ENCODE measurements at regions not wholly inside any gene's neighbourhood (a gene's known extent, or its start where the extent isn't known, plus 50 kb on each side); places are given as distances from the start of the nearest gene placed in this dataset.

DNA sequence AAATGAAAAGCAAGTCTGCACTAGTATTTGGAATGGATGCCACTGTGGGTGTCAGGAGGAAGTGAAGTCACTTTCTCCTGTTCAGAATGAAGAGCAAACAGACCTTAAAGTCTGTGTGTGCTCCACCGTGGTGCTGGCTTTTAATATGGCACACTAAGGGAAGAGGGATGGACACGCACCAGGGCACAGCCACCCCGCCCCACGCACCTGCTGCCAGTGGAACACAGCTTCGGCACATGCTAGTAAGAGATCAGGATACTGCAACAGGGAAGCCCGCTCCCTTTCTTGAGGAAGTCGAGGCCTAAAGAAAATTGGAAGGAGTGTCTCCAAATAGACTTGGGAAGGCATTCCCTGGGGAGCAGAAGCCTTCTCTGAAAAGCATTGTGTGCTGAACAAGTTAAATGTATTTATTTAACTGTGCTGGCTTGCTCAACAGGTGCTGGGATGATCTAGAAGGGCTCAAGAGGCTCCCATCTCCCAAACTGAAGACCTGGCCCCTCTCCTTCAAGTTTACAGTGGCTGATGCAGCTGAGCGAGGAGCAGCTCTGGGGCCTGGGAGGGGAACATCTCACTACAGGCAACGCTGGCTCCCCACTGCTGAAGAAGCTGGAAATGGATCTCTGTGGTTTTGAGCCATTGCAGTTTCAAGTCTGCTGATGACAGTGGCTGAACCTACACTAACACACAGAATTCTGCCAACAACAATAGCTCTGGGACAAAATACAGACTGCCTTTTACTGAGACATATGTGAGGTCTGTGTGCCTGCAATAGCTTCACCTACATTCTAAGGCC lies 504.6 kb upstream of the B3GAT1 start:
- WGBS, 2 donors: 60 to 71% methylated on average over 9 of the region's 9 CpGs
- TF ChIP-seq EP300 (IDR thresholded peaks at IDR 0.05) (no peak), POLR2AphosphoS5 (IDR thresholded peaks at IDR 0.05) (no peak), POLR2A (IDR thresholded peaks at IDR 0.05) (no peak)
- TF ChIP-seq, protein P1, sequence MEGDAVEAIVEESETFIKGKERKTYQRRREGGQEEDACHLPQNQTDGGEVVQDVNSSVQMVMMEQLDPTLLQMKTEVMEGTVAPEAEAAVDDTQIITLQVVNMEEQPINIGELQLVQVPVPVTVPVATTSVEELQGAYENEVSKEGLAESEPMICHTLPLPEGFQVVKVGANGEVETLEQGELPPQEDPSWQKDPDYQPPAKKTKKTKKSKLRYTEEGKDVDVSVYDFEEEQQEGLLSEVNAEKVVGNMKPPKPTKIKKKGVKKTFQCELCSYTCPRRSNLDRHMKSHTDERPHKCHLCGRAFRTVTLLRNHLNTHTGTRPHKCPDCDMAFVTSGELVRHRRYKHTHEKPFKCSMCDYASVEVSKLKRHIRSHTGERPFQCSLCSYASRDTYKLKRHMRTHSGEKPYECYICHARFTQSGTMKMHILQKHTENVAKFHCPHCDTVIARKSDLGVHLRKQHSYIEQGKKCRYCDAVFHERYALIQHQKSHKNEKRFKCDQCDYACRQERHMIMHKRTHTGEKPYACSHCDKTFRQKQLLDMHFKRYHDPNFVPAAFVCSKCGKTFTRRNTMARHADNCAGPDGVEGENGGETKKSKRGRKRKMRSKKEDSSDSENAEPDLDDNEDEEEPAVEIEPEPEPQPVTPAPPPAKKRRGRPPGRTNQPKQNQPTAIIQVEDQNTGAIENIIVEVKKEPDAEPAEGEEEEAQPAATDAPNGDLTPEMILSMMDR (IDR thresholded peaks at IDR 0.05): no peak
- H3K4me1 ChIP-seq: peaks cover 0 to 25% (median 19%) of the 10 kb centered on the region in 4 donors
- intact Hi-C loops (cut with DNase I): no loop called here
- DNase-seq: no peak
- no peaks in the 10 kb centered on the region for H3K9me3 ChIP-seq
- H3K36me3 ChIP-seq: no peaks in the 10 kb centered on the region
- no peak overlapping the region for H3K27ac ChIP-seq
- H3K27me3 ChIP-seq: no peaks in the 10 kb centered on the region
- H3K4me3 ChIP-seq: no peak overlapping the region

DNA sequence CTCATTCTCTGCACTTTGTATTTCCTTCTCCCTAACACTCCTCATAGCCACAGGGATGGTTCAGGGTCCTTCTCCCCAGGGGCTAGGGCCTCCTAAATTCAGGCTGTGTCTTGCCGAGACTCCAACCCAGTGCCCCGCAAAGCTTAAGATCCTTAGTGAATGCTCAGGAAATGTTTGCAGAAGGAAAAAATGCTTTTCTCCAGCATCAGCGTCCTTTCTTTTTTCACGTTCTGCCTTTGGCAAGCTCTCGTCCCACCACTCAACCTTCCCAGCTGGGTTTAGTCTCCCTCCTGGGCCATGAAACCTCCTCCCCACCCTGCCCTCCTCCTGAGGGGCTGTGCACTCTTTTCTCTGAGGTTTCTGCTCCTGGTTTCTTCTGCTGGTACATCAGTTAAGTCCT lies 503.8 kb upstream of the B3GAT1 start:
- no peaks in the 10 kb centered on the region for H3K9me3 ChIP-seq
- H3K4me3 ChIP-seq: no peak overlapping the region
- TF ChIP-seq POLR2A (IDR thresholded peaks at IDR 0.05) (no peak), EP300 (IDR thresholded peaks at IDR 0.05) (no peak), POLR2AphosphoS5 (IDR thresholded peaks at IDR 0.05) (no peak)
- TF ChIP-seq, protein P1 (IDR thresholded peaks at IDR 0.05): no peak
- H3K27ac ChIP-seq: peak overlapping the region in 2 of 4 donors; percentile 61 to 65
- H3K27me3 ChIP-seq: no peaks in the 10 kb centered on the region
- no peaks in the 10 kb centered on the region for H3K36me3 ChIP-seq
- no peak for DNase-seq
- WGBS, 2 donors: 83 to 86% methylated on average over 5 of the region's 5 CpGs
- intact Hi-C loops (cut with DNase I): no loop called here
- peaks cover 0 to 25% (median 19%) of the 10 kb centered on the region in 4 donors for H3K4me1 ChIP-seq

DNA sequence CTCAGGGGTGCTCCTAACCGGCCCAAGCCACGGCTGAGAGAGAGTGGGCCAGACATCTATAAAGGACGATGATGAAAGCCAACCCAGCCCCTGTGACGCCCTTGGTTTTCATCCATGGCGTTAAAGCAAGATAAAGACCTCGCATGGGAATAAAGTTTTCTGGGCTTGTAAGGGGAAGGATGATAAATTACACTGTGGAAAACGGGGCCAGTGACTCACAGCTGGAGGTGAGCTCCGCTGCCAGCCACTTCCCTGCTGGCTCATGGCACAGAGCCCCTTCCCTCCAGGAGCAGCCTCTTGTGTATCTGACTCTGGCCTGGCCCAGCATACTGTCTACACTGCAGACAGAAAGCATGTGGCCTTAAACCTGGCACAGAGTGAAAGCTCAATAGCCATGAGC lies 503.2 kb upstream of the B3GAT1 start:
- intact Hi-C loops (cut with DNase I): no loop called here
- peaks cover 0 to 25% (median 19%) of the 10 kb centered on the region in 4 donors for H3K4me1 ChIP-seq
- no peaks in the 10 kb centered on the region for H3K9me3 ChIP-seq
- H3K27me3 ChIP-seq: no peaks in the 10 kb centered on the region
- no peaks in the 10 kb centered on the region for H3K36me3 ChIP-seq
- TF ChIP-seq, protein P1 (IDR thresholded peaks at IDR 0.05): no peak
- TF ChIP-seq POLR2AphosphoS5 (IDR thresholded peaks at IDR 0.05): peak; percentile 43 to 76 (median 64)
- TF ChIP-seq EP300 (IDR thresholded peaks at IDR 0.05): peak in 1 of 4 donors; percentile 26
- no peak for TF ChIP-seq POLR2A (IDR thresholded peaks at IDR 0.05)
- peak; percentile 89 for DNase-seq
- no peak overlapping the region for H3K4me3 ChIP-seq
- H3K27ac ChIP-seq: peak overlapping the region in 2 of 4 donors; percentile 61 to 65
- 67 to 77% methylated on average over 8 of the region's 8 CpGs for WGBS, 2 donors

DNA sequence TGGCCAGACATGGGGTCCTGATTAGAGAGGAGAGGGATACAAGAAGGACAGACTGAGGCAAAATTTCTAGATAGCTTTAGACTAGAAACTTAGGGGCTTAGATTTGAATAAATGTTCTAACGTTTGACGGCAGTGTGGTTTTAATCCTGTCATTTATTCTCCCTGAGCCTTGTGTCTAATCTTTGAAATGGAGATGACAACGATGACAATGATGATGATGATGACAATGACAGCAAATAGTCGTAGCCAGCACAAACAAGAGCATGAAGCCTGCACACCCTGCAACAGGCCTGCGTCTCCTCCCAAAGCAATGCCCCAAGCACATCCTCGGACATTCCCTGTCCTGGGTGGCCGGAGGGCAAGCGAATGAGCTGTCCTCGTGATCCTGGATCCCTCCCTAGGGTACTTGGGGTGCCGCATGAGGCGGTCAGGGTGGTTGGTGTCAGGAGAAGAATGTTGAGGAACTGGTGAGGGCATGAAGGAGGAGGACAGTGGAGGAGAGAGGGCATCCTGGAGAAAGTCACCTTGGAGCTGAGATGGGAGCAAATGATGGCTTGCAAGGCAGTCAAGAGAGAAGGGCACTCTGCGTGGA lies 502.1 kb upstream of the B3GAT1 start:
- Histone ChIP-seq H3K27ac (peak overlapping the region in 1 of 4 donors; percentile 65), H3K4me1 (peaks cover 0 to 25% (median 19%) of the 10 kb centered on the region in 4 donors), H3K36me3 (no peaks in the 10 kb centered on the region), H3K27me3 (no peaks in the 10 kb centered on the region), H3K9me3 (no peaks in the 10 kb centered on the region), H3K4me3 (no peak overlapping the region)
- intact Hi-C loops (cut with DNase I): no loop called here
- no peak for DNase-seq
- TF ChIP-seq POLR2A (IDR thresholded peaks at IDR 0.05): no peak
- TF ChIP-seq, protein P1 (IDR thresholded peaks at IDR 0.05): no peak
- TF ChIP-seq POLR2AphosphoS5 (IDR thresholded peaks at IDR 0.05): no peak
- TF ChIP-seq EP300 (IDR thresholded peaks at IDR 0.05): no peak
- 84 to 90% methylated on average over 12 of the region's 12 CpGs for WGBS, 2 donors

Data from sigmoid colon (tissue), 6 donors.